SK-N-MC (cell line): ENCODE measurements at regions not wholly inside any gene's neighbourhood (a gene's known extent, or its start where the extent isn't known, plus 50 kb on each side); places are given as distances from the start of the nearest gene placed in this dataset.

ENCODE experiments used
- EZH2 ChIP-seq: fragments of 200-600 bp; sonication (generic); IDR thresholded peaks from one replicate; pipeline ENCODE4 v1.6.1; 2017; ENCODE audit warnings: antibody characterized with exemption
- FOXP2 ChIP-seq: optimal IDR thresholded peaks from 2 replicates; pipeline ENCODE3; 2011; ENCODE audit warnings: mild to moderate bottlenecking, moderate library complexity; ENCODE audit not compliant: insufficient read depth; ENCODE audit errors: extremely low read length, control extremely low read depth
- POLR2AphosphoS5 ChIP-seq: IDR thresholded peaks from 2 replicates; pipeline ENCODE4 v1.6.1; 2012; ENCODE audit warnings: mild to moderate bottlenecking, low read depth, low read length, borderline replicate concordance

DNA sequence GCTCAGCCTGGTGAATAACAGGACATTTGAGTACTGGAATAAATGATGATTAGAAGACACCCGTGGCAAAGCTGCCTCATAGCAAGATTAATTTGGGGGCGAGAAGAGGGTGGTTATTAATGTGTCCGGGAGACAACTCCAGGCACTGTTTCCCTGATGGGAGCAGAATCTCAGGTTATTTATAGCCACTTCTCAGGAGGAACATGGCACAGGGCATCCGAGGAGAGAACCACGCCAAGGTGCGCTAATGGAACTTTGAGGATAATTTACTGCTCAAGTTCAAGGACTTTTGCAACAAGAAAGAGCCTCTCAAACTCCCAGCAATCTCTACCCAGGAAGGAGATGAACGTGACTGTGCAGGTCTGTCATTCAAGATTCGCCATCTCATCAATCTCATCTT, 362.5 kb upstream of the ERCC4 start:
- no peak for TF ChIP-seq EZH2
- TF ChIP-seq POLR2AphosphoS5, result no peak
- no peak for TF ChIP-seq FOXP2
